AG10803 (cell line): ENCODE measurements at regions not wholly inside any gene's neighbourhood (a gene's known extent, or its start where the extent isn't known, plus 50 kb on each side); places are given as distances from the start of the nearest gene placed in this dataset.
A peak's percentile ranks its signal among the peaks of the same experiment; 100 is the strongest.

Experiments used
- DNase-seq: peaks from one replicate; pipeline ENCODE4 v3.0.0; 2010; ENCODE audit warnings: low read depth
- H3K4me3 ChIP-seq: 2 replicates; pipeline ENCODE4 v1.5.1; 2011; ENCODE audit warnings: mild to moderate bottlenecking, low read length, control low read depth
- TF ChIP-seq, protein P1 (sequence below): conservative IDR thresholded peaks from 2 replicates; pipeline ENCODE4 v1.5.1; 2011; ENCODE audit warnings: mild to moderate bottlenecking, low read length, control low read depth, inconsistent platforms

DNA sequence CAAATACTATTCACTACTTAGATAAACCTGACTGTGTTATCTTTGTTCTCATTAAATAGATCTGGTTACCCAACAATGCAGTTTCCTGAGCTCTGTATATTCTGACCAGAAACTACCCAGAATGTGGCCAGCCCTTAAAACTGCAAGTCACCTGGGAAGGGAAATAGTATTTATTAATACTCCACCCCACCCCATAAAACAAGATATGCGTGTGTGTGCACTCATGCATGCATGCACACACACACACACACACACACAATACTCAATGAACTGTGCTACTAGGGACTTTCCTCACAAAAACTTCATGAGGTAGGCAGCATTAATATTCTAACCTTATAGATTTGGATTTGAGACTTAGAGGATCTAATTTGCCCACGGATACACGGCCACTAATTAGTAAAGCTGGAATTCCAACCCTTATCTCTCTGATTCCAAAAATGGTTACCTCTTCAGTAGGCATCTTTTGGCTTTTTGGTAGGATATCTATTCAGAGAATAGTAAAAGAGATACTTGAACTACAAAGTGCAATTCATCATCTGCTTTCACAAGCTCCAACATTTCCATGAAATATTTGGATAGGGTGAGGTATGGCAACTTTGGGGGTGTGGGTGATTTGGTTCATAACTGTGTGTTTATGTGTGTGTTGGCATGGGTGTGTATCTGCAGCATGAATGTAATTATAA, 197.0 kb upstream of the CFAP20DC start:
- TF ChIP-seq, protein P1, sequence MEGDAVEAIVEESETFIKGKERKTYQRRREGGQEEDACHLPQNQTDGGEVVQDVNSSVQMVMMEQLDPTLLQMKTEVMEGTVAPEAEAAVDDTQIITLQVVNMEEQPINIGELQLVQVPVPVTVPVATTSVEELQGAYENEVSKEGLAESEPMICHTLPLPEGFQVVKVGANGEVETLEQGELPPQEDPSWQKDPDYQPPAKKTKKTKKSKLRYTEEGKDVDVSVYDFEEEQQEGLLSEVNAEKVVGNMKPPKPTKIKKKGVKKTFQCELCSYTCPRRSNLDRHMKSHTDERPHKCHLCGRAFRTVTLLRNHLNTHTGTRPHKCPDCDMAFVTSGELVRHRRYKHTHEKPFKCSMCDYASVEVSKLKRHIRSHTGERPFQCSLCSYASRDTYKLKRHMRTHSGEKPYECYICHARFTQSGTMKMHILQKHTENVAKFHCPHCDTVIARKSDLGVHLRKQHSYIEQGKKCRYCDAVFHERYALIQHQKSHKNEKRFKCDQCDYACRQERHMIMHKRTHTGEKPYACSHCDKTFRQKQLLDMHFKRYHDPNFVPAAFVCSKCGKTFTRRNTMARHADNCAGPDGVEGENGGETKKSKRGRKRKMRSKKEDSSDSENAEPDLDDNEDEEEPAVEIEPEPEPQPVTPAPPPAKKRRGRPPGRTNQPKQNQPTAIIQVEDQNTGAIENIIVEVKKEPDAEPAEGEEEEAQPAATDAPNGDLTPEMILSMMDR, result no peak
- no peak for DNase-seq
- H3K4me3 ChIP-seq, result no peak overlapping the region

DNA sequence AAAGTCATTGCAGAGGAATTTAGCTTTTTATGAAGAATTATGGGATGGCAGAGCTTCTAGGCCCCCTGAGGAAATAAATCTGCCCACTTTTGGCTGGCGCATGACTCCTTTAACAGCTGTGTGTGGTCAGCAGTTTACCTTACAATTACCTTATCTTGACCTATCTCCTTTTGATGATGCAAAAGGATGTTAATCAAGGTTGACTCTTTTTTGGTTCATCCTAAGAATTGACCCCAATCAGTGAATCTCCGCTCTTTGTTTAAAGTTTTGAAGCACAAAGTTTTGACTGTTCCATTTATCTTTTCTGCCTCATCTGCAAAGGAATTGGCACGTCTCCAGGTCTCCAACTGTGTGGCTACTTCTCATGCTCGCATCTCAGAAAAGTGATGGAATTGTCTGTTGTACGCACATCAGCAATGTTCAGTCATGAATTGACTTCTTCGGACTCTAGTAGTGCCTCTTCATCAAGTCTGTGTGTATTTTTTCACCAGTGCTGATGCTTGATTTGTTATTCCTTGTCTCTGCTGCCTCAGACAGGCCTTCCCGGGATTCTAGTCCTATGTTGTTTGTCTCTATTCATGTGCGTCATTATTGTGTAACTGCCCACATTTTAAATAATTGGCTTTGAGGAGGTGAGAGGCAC, 196.2 kb upstream of the CFAP20DC start:
- peak; percentile 29 for DNase-seq
- H3K4me3 ChIP-seq, result no peak overlapping the region
- TF ChIP-seq, protein P1, result no peak

DNA sequence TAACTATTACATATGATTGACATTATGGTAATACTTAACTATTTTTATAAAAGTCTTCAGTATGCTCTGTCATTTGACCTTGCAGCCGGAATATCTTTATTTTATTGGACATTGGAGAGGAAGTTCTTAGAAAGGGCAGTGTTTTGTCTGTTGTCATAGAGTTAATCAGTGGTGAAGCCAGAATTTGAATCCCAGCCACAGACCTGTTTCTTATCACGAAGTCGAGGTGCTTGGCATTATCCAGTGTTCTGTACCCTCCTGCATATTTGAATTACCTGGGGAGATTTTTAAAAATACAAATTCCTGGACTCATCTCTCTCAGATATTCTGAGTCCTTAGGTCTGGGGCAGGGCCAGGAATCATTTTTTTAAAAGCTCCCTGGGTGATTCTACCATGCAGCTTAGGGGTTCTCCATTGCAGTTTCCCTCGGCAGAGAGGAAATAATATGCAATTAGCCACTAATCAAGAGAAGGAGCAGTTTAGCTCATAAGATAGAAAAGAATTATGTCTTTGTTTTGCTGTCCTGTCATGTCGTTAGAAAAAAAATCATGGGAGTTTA, 195.6 kb upstream of the CFAP20DC start:
- TF ChIP-seq, protein P1, result no peak

DNA sequence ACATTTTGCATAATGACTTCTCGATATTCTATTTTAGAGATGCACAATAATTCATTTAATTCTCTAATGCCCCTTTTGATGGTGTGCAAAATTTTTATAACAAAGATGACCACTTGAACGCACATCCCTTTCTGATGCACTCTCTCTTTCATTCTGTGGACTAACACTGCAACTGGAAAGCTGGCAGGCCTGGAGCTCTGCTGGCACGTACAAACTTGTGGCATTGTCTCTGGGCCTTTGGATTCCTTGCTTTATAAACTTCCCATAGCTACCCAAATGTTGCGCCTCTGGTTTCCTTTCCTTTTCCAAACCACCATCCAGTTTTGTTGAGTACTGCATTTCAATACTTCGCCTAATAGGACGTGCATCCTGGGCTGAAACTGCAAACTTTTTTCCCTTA, 194.5 kb upstream of the CFAP20DC start:
- TF ChIP-seq, protein P1, result no peak
- no peak overlapping the region for H3K4me3 ChIP-seq
- DNase-seq, result no peak

More for the DNA sequence above, 195.6 kb upstream of the CFAP20DC start:
- DNase-seq, result no peak
- H3K4me3 ChIP-seq, result no peak overlapping the region

DNA sequence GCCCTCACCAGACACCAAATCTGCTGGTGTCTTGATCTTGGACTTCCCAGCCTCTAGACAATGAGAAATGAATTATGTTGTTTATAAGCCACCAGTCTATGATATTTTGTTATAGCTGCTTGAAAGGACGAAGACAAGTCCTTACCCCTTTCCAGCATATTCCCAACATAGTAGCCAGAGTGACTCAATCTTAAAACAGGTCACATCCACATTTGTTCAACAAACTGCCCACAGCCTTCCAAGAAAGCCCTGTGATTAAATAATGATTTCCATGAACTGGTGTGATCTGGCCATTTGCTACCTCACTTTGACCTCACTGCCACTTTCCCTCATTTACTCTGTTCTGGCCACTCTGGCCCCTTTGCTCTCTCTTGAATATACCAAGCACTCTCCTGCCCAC, 193.7 kb upstream of the CFAP20DC start:
- TF ChIP-seq, protein P1, result no peak
- no peak overlapping the region for H3K4me3 ChIP-seq
- no peak for DNase-seq

DNA sequence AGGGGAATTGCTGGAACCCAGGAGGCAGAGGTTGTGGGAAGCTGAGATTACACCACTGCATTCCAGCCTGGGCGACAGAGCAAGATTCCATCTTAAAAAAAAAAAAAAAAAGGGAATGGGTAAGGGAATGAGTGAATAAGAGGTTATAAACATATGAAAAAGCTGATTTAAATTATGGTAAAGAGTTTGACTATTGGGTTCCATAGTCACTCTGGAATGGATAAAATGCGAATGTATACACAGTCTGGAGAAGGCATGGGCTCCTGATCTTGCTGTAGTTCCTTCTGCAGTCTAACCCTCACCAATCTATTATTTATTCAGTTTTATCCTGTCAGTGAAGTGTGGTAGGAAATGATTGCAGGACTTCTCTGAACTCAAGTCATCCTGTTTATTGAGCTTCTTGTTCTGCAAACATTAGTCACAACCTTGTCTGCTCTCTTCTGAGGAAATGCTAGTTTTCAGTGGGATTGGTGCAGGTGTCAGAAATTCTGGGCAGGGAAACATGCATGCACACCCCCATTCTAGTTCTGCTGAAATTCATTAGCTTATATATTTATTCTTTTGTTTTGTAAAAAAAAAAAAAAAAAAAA, 190.9 kb upstream of the CFAP20DC start:
- DNase-seq, result peak; percentile 26
- TF ChIP-seq, protein P1, result no peak

More for the DNA sequence above, 190.9 kb upstream of the CFAP20DC start:
- no peak overlapping the region for H3K4me3 ChIP-seq
